GM12878 (cell line): ENCODE measurements at regions not wholly inside any gene's neighbourhood (a gene's known extent, or its start where the extent isn't known, plus 50 kb on each side); places are given as distances from the start of the nearest gene placed in this dataset.

Source experiments
- ATAC-seq: fragments of 200-7000 bp; cut with Tn5 transposase; 3 replicates; pipeline ENCODE4 v1.9.1; 2020; ENCODE audit warnings: mild to moderate bottlenecking, moderate library complexity
- BruUV-seq: library from RNA; stranded (reverse); fragments of 400-500 nt; replicated peaks from 2 replicates; lab custom pipeline; 2021; lab: Mats Ljungman, UMichigan
- CTCF ChIA-PET: fragments of 300-600 bp; sonication (Branson Sonifier 250); formaldehyde crosslinking; extraction: SDS; loops from one replicate; lab custom pipeline; 2021; ENCODE audit warnings: inconsistent platforms; lab: Yijun Ruan, JAX
- POLR2A ChIA-PET: fragments of 350-600 bp; formaldehyde crosslinking; extraction: SDS; loops from one replicate; lab custom pipeline; 2021; ENCODE audit warnings: inconsistent platforms; lab: Charles Lee
- RAD21 ChIA-PET: fragments of 300-600 bp; sonication (Branson Sonifier 250); formaldehyde crosslinking; loops from one replicate; lab custom pipeline; 2023; ENCODE audit warnings: antibody characterized with exemption; ENCODE audit not compliant: unreplicated experiment; lab: Charles Lee
- SMC1A ChIA-PET: fragments of 300-600 bp; sonication (Branson Sonifier 250); formaldehyde crosslinking; loops from one replicate; lab custom pipeline; 2023; ENCODE audit not compliant: unreplicated experiment, uncharacterized antibody; lab: Charles Lee
- DNase-seq: peaks from one replicate; pipeline ENCODE4 v3.0.0-alpha.2; 2011; ENCODE audit warnings: low read depth, low spot score
- FAIRE-seq: peaks from 3 replicates; lab custom pipeline; 2011; peaks lifted over from hg19 to GRCh38; lab: Jason Lieb, UNC
- H2AFZ ChIP-seq: 2 replicates; pipeline ENCODE4 v1.6.0; 2011; ENCODE audit warnings: low read depth, low read length, control low read depth; ENCODE audit not compliant: control insufficient read depth
- H3K27ac ChIP-seq: 2 replicates; pipeline ENCODE4 v1.5.1; 2011; ENCODE audit warnings: control low read depth; ENCODE audit not compliant: control insufficient read depth, insufficient read depth
- H3K27me3 ChIP-seq, 2 experiments: replicated peaks in 1 of 2; 2 replicates each; pipeline versions ENCODE4 v1.6.0 to v1.6.1; 2011; ENCODE audit warnings: low read length in 1 of 2; ENCODE audit not compliant: control insufficient read depth in 2 of 2, insufficient read depth in 2 of 2
- H3K36me3 ChIP-seq, 2 experiments: 2 replicates each; pipeline ENCODE4 v1.5.1; 2011; ENCODE audit warnings: low read length in 1 of 2; ENCODE audit not compliant: control insufficient read depth in 2 of 2, insufficient read depth in 2 of 2
- H3K4me1 ChIP-seq: 2 replicates; pipeline ENCODE4 v1.6.1; 2011; ENCODE audit warnings: mild to moderate bottlenecking, low read length, moderate library complexity, mixed read lengths; ENCODE audit not compliant: control insufficient read depth, insufficient read depth
- H3K4me2 ChIP-seq: 2 replicates; pipeline ENCODE4 v1.6.0; 2011; ENCODE audit warnings: control low read depth; ENCODE audit not compliant: control insufficient read depth, insufficient read depth
- H3K4me3 ChIP-seq: fragments of 200-600 bp; sonication (generic); 2 replicates; pipeline ENCODE4 v1.5.1; 2016
- H3K79me2 ChIP-seq: 2 replicates; pipeline ENCODE4 v1.6.0; 2011; ENCODE audit warnings: low read length; ENCODE audit not compliant: control insufficient read depth, insufficient read depth
- H3K9ac ChIP-seq: 2 replicates; pipeline ENCODE4 v1.8.0; 2011; ENCODE audit warnings: low read length, control low read depth, mixed read lengths; ENCODE audit not compliant: control insufficient read depth, insufficient read depth
- H3K9me3 ChIP-seq: replicated peaks from 3 replicates; pipeline ENCODE4 v1.5.1; 2011; ENCODE audit warnings: mild to moderate bottlenecking, low read length; ENCODE audit not compliant: control insufficient read depth, insufficient read depth
- H4K20me1 ChIP-seq: 2 replicates; pipeline ENCODE4 v1.6.0; 2011; ENCODE audit not compliant: control insufficient read depth, insufficient read depth
- CBX5 ChIP-seq: sonication (generic); IDR thresholded peaks from 2 replicates; pipeline ENCODE4 v1.6.1; 2016; ENCODE audit warnings: low read depth, moderate library complexity, mild to moderate bottlenecking, inconsistent platforms
- KDM1A ChIP-seq: fragments of 200-600 bp; sonication (generic); IDR thresholded peaks from 2 replicates; pipeline ENCODE4 v1.6.1; 2016; ENCODE audit warnings: borderline replicate concordance
- NBN ChIP-seq: fragments of 450-650 bp; IDR thresholded peaks from 2 replicates; pipeline ENCODE4 v1.6.1; 2016
- NFIC ChIP-seq: IDR thresholded peaks from 2 replicates; pipeline ENCODE4 v1.6.1; 2012; ENCODE audit warnings: low read depth, mild to moderate bottlenecking, inconsistent platforms, low read length, moderate library complexity
- RAD21 ChIP-seq: IDR thresholded peaks from 2 replicates; pipeline ENCODE4 v1.6.1; 2011; ENCODE audit warnings: mild to moderate bottlenecking, low read depth, low read length, moderate library complexity; ENCODE audit not compliant: insufficient read depth
- RAD51 ChIP-seq: fragments of 450-650 bp; IDR thresholded peaks from 2 replicates; pipeline ENCODE4 v1.6.1; 2016; ENCODE audit warnings: moderate library complexity, mild to moderate bottlenecking, inconsistent platforms
- RELA ChIP-seq: fragments of 450-650 bp; IDR thresholded peaks from 2 replicates; pipeline ENCODE4 v1.8.0; 2014; ENCODE audit warnings: borderline replicate concordance; ENCODE audit not compliant: partially characterized antibody
- WGBS: methylation state at CpG from one replicate; pipeline ENCODE4 v1.1.6; 2016; ENCODE audit warnings: low lambda C conversion rate; ENCODE audit not compliant: insufficient replicate concordance, insufficient coverage; ENCODE audit errors: missing lambda C conversion rate; 5-methylcytosine and 5-hydroxymethylcytosine counted together
- in situ Hi-C: fragments of 300-500 bp; cut with MboI; formaldehyde crosslinking; loops from 9 replicates; pipeline ENCODE4 v1.14.3; 2018; ENCODE audit warnings: mixed read lengths
- intact Hi-C: fragments of 100-400 bp; cut with micrococcal nuclease; formaldehyde crosslinking; loops from one replicate; pipeline ENCODE4 v1.14.2; 2022; ENCODE audit not compliant: unreplicated experiment
- TF ChIP-seq, protein P1 (sequence below): fragments of 450-650 bp; IDR thresholded peaks from 2 replicates; pipeline ENCODE4 v1.6.1; 2017; ENCODE audit warnings: antibody characterized with exemption, mild to moderate bottlenecking, moderate library complexity
- TF ChIP-seq, protein P2 (sequence below): fragments of 450-650 bp; conservative IDR thresholded peaks from 2 replicates; pipeline ENCODE4 v1.6.1; 2017; ENCODE audit warnings: mild to moderate bottlenecking, moderate library complexity
- TF ChIP-seq, protein P3 (sequence below): fragments of 450-650 bp; formaldehyde crosslinking; IDR thresholded peaks from 2 replicates; pipeline ENCODE4 v1.4.0; 2020; ENCODE audit warnings: mild to moderate bottlenecking, moderate library complexity

DNA sequence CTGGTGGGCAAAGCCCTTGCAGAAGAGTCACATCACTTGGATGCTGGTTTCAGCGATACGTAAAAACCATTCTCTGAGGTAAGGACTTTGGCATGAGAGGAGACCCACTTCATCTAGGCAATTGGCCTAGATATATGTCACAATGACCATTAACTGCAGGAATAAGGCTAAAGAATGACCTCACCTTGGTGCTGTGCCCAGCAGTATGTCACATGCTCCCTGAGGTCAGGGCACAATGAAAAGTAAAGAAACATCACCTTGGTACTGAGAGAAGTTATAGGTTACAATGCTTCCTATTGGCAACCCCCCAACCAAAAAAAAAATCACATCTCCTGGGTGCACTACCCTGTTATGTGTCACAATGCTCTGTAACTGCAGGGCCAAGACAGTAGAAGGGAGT lies 1008.8 kb upstream of the AMELY start:
- H3K27me3 ChIP-seq, result no peaks in the 10 kb centered on the region
- POLR2A ChIA-PET, result no interaction called here
- intact Hi-C loops, result no loop called here
- H3K9ac ChIP-seq, result no peak overlapping the region
- H3K4me2 ChIP-seq, result no peak overlapping the region
- RAD21 ChIA-PET, result no interaction called here
- no peaks in the 10 kb centered on the region for H3K9me3 ChIP-seq
- H3K4me3 ChIP-seq, result no peak overlapping the region
- SMC1A ChIA-PET, result no interaction called here
- no peaks in the 10 kb centered on the region for H3K36me3 ChIP-seq
- CTCF ChIA-PET, result no interaction called here
- in situ Hi-C loops, result no loop called here
- no peak for FAIRE-seq
- no peak for ATAC-seq
- H4K20me1 ChIP-seq, result no peaks in the 10 kb centered on the region
- H3K4me1 ChIP-seq, result no peaks in the 10 kb centered on the region
- BruUV-seq, result no TSS peak
- no peak for DNase-seq
- no peak overlapping the region for H3K27ac ChIP-seq
- no peaks in the 10 kb centered on the region for H3K79me2 ChIP-seq
- no peak overlapping the region for H2AFZ ChIP-seq
- WGBS, result no CpG with 5 or more reads among the region's 2 CpGs
- TF ChIP-seq RAD21 (no peak), NBN (no peak), RELA (no peak), CBX5 (no peak), NFIC (no peak), KDM1A (no peak), RAD51 (no peak)
- TF ChIP-seq, protein P1, sequence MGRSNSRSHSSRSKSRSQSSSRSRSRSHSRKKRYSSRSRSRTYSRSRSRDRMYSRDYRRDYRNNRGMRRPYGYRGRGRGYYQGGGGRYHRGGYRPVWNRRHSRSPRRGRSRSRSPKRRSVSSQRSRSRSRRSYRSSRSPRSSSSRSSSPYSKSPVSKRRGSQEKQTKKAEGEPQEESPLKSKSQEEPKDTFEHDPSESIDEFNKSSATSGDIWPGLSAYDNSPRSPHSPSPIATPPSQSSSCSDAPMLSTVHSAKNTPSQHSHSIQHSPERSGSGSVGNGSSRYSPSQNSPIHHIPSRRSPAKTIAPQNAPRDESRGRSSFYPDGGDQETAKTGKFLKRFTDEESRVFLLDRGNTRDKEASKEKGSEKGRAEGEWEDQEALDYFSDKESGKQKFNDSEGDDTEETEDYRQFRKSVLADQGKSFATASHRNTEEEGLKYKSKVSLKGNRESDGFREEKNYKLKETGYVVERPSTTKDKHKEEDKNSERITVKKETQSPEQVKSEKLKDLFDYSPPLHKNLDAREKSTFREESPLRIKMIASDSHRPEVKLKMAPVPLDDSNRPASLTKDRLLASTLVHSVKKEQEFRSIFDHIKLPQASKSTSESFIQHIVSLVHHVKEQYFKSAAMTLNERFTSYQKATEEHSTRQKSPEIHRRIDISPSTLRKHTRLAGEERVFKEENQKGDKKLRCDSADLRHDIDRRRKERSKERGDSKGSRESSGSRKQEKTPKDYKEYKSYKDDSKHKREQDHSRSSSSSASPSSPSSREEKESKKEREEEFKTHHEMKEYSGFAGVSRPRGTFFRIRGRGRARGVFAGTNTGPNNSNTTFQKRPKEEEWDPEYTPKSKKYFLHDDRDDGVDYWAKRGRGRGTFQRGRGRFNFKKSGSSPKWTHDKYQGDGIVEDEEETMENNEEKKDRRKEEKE, result no peak
- TF ChIP-seq, protein P2, sequence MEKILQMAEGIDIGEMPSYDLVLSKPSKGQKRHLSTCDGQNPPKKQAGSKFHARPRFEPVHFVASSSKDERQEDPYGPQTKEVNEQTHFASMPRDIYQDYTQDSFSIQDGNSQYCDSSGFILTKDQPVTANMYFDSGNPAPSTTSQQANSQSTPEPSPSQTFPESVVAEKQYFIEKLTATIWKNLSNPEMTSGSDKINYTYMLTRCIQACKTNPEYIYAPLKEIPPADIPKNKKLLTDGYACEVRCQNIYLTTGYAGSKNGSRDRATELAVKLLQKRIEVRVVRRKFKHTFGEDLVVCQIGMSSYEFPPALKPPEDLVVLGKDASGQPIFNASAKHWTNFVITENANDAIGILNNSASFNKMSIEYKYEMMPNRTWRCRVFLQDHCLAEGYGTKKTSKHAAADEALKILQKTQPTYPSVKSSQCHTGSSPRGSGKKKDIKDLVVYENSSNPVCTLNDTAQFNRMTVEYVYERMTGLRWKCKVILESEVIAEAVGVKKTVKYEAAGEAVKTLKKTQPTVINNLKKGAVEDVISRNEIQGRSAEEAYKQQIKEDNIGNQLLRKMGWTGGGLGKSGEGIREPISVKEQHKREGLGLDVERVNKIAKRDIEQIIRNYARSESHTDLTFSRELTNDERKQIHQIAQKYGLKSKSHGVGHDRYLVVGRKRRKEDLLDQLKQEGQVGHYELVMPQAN, result no peak
- TF ChIP-seq, protein P3, sequence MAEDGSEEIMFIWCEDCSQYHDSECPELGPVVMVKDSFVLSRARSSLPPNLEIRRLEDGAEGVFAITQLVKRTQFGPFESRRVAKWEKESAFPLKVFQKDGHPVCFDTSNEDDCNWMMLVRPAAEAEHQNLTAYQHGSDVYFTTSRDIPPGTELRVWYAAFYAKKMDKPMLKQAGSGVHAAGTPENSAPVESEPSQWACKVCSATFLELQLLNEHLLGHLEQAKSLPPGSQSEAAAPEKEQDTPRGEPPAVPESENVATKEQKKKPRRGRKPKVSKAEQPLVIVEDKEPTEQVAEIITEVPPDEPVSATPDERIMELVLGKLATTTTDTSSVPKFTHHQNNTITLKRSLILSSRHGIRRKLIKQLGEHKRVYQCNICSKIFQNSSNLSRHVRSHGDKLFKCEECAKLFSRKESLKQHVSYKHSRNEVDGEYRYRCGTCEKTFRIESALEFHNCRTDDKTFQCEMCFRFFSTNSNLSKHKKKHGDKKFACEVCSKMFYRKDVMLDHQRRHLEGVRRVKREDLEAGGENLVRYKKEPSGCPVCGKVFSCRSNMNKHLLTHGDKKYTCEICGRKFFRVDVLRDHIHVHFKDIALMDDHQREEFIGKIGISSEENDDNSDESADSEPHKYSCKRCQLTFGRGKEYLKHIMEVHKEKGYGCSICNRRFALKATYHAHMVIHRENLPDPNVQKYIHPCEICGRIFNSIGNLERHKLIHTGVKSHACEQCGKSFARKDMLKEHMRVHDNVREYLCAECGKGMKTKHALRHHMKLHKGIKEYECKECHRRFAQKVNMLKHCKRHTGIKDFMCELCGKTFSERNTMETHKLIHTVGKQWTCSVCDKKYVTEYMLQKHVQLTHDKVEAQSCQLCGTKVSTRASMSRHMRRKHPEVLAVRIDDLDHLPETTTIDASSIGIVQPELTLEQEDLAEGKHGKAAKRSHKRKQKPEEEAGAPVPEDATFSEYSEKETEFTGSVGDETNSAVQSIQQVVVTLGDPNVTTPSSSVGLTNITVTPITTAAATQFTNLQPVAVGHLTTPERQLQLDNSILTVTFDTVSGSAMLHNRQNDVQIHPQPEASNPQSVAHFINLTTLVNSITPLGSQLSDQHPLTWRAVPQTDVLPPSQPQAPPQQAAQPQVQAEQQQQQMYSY (CRISPR knock-in tag), result no peak
